B cell (primary cell): ENCODE measurements at regions not wholly inside any gene's neighbourhood (a gene's known extent, or its start where the extent isn't known, plus 50 kb on each side); places are given as distances from the start of the nearest gene placed in this dataset.

ENCODE experiments used
- CTCF ChIP-seq: fragments of 200-600 bp; IDR thresholded peaks from one replicate; pipeline ENCODE4 v1.8.0; 2022; ENCODE audit warnings: antibody characterized with exemption, mild to moderate bottlenecking
- EZH2 ChIP-seq: IDR thresholded peaks from 2 replicates; pipeline ENCODE4 v1.6.1; 2012; ENCODE audit warnings: borderline replicate concordance, low read depth, mild to moderate bottlenecking, moderate library complexity, low read length; ENCODE audit not compliant: insufficient read depth, poor library complexity, severe bottlenecking

GRCh38 chr9:8179381-8180053, 379.9 kb upstream of the DMAC1 start:
- TF ChIP-seq CTCF (no peak), EZH2 (no peak)
